ENCODE measurements at regions not wholly inside any gene's neighbourhood (a gene's known extent, or its start where the extent isn't known, plus 50 kb on each side); places are given as distances from the start of the nearest gene placed in this dataset.
"Not testable (repeated sequence)": the region's sequence is repeated elsewhere in the genome, so short reads cannot be mapped to it uniquely, and the experiment has no call there.

- DNase-seq (ENCODE audit: low read depth in 1 of 2, low spot score in 1 of 2) = no peak
- no peaks in the 10 kb centered on the region for H3K27me3 ChIP-seq (ENCODE audit: insufficient read depth, poor library complexity, severe bottlenecking)
- no peak overlapping the region for H3K4me3 ChIP-seq (replicated peaks; ENCODE audit: insufficient read depth, low read length)
- H3K27ac ChIP-seq (replicated peaks) = no peak overlapping the region
- TF ChIP-seq GABPA (IDR thresholded peaks at IDR 0.05; ENCODE audit: low read depth) (no peak), SPI1 (IDR thresholded peaks at IDR 0.05; ENCODE audit: borderline replicate concordance, low read depth) (no peak), CTCF (IDR thresholded peaks at IDR 0.05; ENCODE audit: insufficient read depth, low read length) (no peak), REST (IDR thresholded peaks at IDR 0.05; ENCODE audit: insufficient replicate concordance, low read depth) (no peak), POLR2AphosphoS5 (IDR thresholded peaks at IDR 0.05; ENCODE audit: low read depth) (no peak)
These were observed 113.0 kb downstream of the ADAMTS15 start for GRCh38 chr11:130561441-130561881.

- H3K27me3 ChIP-seq (ENCODE audit: insufficient read depth, poor library complexity, severe bottlenecking) = no peaks in the 10 kb centered on the region
- no peak overlapping the region for H3K4me3 ChIP-seq (replicated peaks; ENCODE audit: insufficient read depth, low read length)
- H3K27ac ChIP-seq (replicated peaks) = no peak overlapping the region
- TF ChIP-seq REST (IDR thresholded peaks at IDR 0.05; ENCODE audit: insufficient replicate concordance, low read depth) (no peak), POLR2AphosphoS5 (IDR thresholded peaks at IDR 0.05; ENCODE audit: low read depth) (no peak), SPI1 (IDR thresholded peaks at IDR 0.05; ENCODE audit: borderline replicate concordance, low read depth) (no peak), CTCF (IDR thresholded peaks at IDR 0.05; ENCODE audit: insufficient read depth, low read length) (no peak), GABPA (IDR thresholded peaks at IDR 0.05; ENCODE audit: low read depth) (no peak)
- DNase-seq (ENCODE audit: low read depth in 1 of 2, low spot score in 1 of 2) = no peak
These were observed 114.1 kb downstream of the ADAMTS15 start for GRCh38 chr11:130562549-130562948.

GRCh38 chr11:130566360-130566759, 117.9 kb downstream of the ADAMTS15 start:
- H3K27ac ChIP-seq (replicated peaks); H3K27me3 ChIP-seq (ENCODE audit: insufficient read depth, poor library complexity, severe bottlenecking); H3K4me3 ChIP-seq (replicated peaks; ENCODE audit: insufficient read depth, low read length); DNase-seq (ENCODE audit: low read depth in 1 of 2, low spot score in 1 of 2): not testable (repeated sequence)

- no peak for DNase-seq (ENCODE audit: low read depth in 1 of 2, low spot score in 1 of 2)
- Histone ChIP-seq H3K27ac (replicated peaks) (no peak overlapping the region), H3K27me3 (ENCODE audit: insufficient read depth, poor library complexity, severe bottlenecking) (no peaks in the 10 kb centered on the region), H3K4me3 (replicated peaks; ENCODE audit: insufficient read depth, low read length) (no peak overlapping the region)
- TF ChIP-seq GABPA (IDR thresholded peaks at IDR 0.05; ENCODE audit: low read depth) (no peak), POLR2AphosphoS5 (IDR thresholded peaks at IDR 0.05; ENCODE audit: low read depth) (no peak), CTCF (IDR thresholded peaks at IDR 0.05; ENCODE audit: insufficient read depth, low read length) (no peak), REST (IDR thresholded peaks at IDR 0.05; ENCODE audit: insufficient replicate concordance, low read depth) (no peak), SPI1 (IDR thresholded peaks at IDR 0.05; ENCODE audit: borderline replicate concordance, low read depth) (no peak)
These were observed 123.1 kb downstream of the ADAMTS15 start for GRCh38 chr11:130571519-130571918.
